MCF 10A (cell line): ENCODE measurements at regions not wholly inside any gene's neighbourhood (a gene's known extent, or its start where the extent isn't known, plus 50 kb on each side); places are given as distances from the start of the nearest gene placed in this dataset.

Experiments
- BruUV-seq: library from RNA; stranded (reverse); fragments of 400-500 nt; replicated peaks from 2 replicates; lab custom pipeline; 2021; lab: Mats Ljungman, UMichigan
- CTCF ChIA-PET: fragments of 300-600 bp; sonication (Branson Sonifier 250); formaldehyde crosslinking; extraction: SDS; loops from one replicate; lab custom pipeline; 2021; ENCODE audit warnings: antibody characterized with exemption, inconsistent platforms; lab: Yijun Ruan, JAX
- POLR2A ChIA-PET: fragments of 300-600, 350-650 bp; sonication (Branson Sonifier 250); formaldehyde crosslinking; extraction: SDS; loops from one replicate; lab custom pipeline; 2020; ENCODE audit warnings: antibody characterized with exemption, inconsistent platforms; lab: Yijun Ruan, JAX
- DNase-seq: peaks from one replicate; pipeline ENCODE4 v3.0.0-alpha.2; 2018; ENCODE audit not compliant: unreplicated experiment
- H3K27ac Mint-ChIP-seq: one replicate; pipeline ENCODE4 v1.8.0; 2022; ENCODE audit warnings: mild to moderate bottlenecking, low read depth, mixed read lengths; ENCODE audit not compliant: unreplicated experiment
- H3K27me3 Mint-ChIP-seq: one replicate; pipeline ENCODE4 v1.8.0; 2022; ENCODE audit warnings: mixed read lengths; ENCODE audit not compliant: insufficient read depth, unreplicated experiment
- H3K36me3 Mint-ChIP-seq: one replicate; pipeline ENCODE4 v1.8.0; 2022; ENCODE audit warnings: mild to moderate bottlenecking, moderate library complexity, mixed read lengths; ENCODE audit not compliant: insufficient read depth, unreplicated experiment
- H3K4me1 Mint-ChIP-seq: one replicate; pipeline ENCODE4 v1.8.0; 2022; ENCODE audit warnings: mixed read lengths; ENCODE audit not compliant: insufficient read depth, unreplicated experiment
- H3K4me3 Mint-ChIP-seq: one replicate; pipeline ENCODE4 v1.8.0; 2022; ENCODE audit warnings: mild to moderate bottlenecking, moderate library complexity, mixed read lengths; ENCODE audit not compliant: unreplicated experiment
- H3K9me3 Mint-ChIP-seq: one replicate; pipeline ENCODE4 v1.8.0; 2022; ENCODE audit warnings: mixed read lengths; ENCODE audit not compliant: unreplicated experiment
- CTCF ChIP-seq: fragments of 200-600 bp; IDR thresholded peaks from one replicate; pipeline ENCODE4 v1.8.0; 2022; ENCODE audit warnings: antibody characterized with exemption, mild to moderate bottlenecking; ENCODE audit not compliant: unreplicated experiment
- intact Hi-C: fragments of 100-400 bp; cut with micrococcal nuclease; formaldehyde crosslinking; loops from 2 replicates; pipeline ENCODE4 v1.14.1; 2022

- Mint-ChIP-seq H3K27me3 (no peaks in the 10 kb centered on the region), H3K27ac (no peak overlapping the region), H3K36me3 (no peaks in the 10 kb centered on the region), H3K4me3 (no peak overlapping the region), H3K9me3 (no peaks in the 10 kb centered on the region), H3K4me1 (peaks cover 17% of the 10 kb centered on the region)
- no TSS peak for BruUV-seq
- DNase-seq = no peak
- ChIA-PET POLR2A (no interaction called here), CTCF (interaction anchor here (0.8 kb wide), 1 partner anchor 419 kb away, joined by 3 read pairs; no protein-coding TSS in a partner anchor)
- TF ChIP-seq CTCF = no peak
- intact Hi-C loops = no loop called here
These were observed 966.6 kb upstream of the SLC35B3 start for GRCh38 chr6:9401960-9402359.

GRCh38 chr6:9399916-9400315 is 964.6 kb upstream of the SLC35B3 start:
- ChIA-PET POLR2A (no interaction called here), CTCF (no interaction called here)
- H3K27me3 Mint-ChIP-seq = no peaks in the 10 kb centered on the region
- intact Hi-C loops = no loop called here
- DNase-seq = no peak
- H3K9me3 Mint-ChIP-seq = no peaks in the 10 kb centered on the region
- H3K27ac Mint-ChIP-seq = no peak overlapping the region
- no peaks in the 10 kb centered on the region for H3K36me3 Mint-ChIP-seq
- BruUV-seq = no TSS peak
- H3K4me3 Mint-ChIP-seq = no peak overlapping the region
- peaks cover 7% of the 10 kb centered on the region for H3K4me1 Mint-ChIP-seq
- TF ChIP-seq CTCF = no peak

- intact Hi-C loops = no loop called here
These were observed 963.5 kb upstream of the SLC35B3 start for GRCh38 chr6:9398767-9399373.

More at GRCh38 chr6:9398767-9399373, 963.5 kb upstream of the SLC35B3 start:
- BruUV-seq = no TSS peak
- no peak overlapping the region for H3K27ac Mint-ChIP-seq
- no peaks in the 10 kb centered on the region for H3K27me3 Mint-ChIP-seq
- no peak for TF ChIP-seq CTCF
- no peaks in the 10 kb centered on the region for H3K4me1 Mint-ChIP-seq
- no peak for DNase-seq
- ChIA-PET CTCF (interaction anchor here (0.7 kb wide), 3 partner anchors 11 to 418 kb away, joined by 3 to 5 read pairs (median 3); no protein-coding TSS in a partner anchor), POLR2A (no interaction called here)
- no peak overlapping the region for H3K4me3 Mint-ChIP-seq
- H3K9me3 Mint-ChIP-seq = no peaks in the 10 kb centered on the region
- H3K36me3 Mint-ChIP-seq = no peaks in the 10 kb centered on the region
